Lower leg skin (tissue), 4 donors: ENCODE measurements at regions not wholly inside any gene's neighbourhood (a gene's known extent, or its start where the extent isn't known, plus 50 kb on each side); places are given as distances from the start of the nearest gene placed in this dataset.
"Not testable (repeated sequence)": the region's sequence is repeated elsewhere in the genome, so short reads cannot be mapped to it uniquely, and the experiment has no call there.

Source experiments
- DNase-seq, 2 donors: peaks; one replicate each; pipeline ENCODE4 v3.0.0-alpha.2; 2019; ENCODE audit warnings: low spot score in 2 of 2
- H3K4me3 ChIP-seq: fragments of 200-600 bp; sonication (generic); 2 replicates; pipeline ENCODE4 v1.5.1; 2017; ENCODE audit warnings: mild to moderate bottlenecking, low read depth; ENCODE audit not compliant: poor library complexity, severe bottlenecking
- POLR2A ChIP-seq, 2 donors: fragments of 450-650 bp; IDR thresholded peaks; one replicate each; pipeline ENCODE4 v1.6.1; 2016 to 2017; ENCODE audit warnings: antibody characterized with exemption in 2 of 2, mild to moderate bottlenecking in 1 of 2, moderate library complexity in 1 of 2
- WGBS, 2 donors: methylation state at CpG; one replicate each; pipeline ENCODE4 v1.1.5; 2018; 5-methylcytosine and 5-hydroxymethylcytosine counted together
- intact Hi-C: fragments of 100-400 bp; cut with DNase I; formaldehyde crosslinking; loops from one replicate; pipeline ENCODE4 v1.15.0; 2023; ENCODE audit warnings: low total_unique reads
- TF ChIP-seq, protein P1 (sequence below), 3 donors: fragments of 450-650 bp; IDR thresholded peaks; one replicate each; pipeline ENCODE4 v1.5.1; 2016; ENCODE audit warnings: antibody characterized with exemption in 3 of 3, mild to moderate bottlenecking in 3 of 3, moderate library complexity in 2 of 3

DNA sequence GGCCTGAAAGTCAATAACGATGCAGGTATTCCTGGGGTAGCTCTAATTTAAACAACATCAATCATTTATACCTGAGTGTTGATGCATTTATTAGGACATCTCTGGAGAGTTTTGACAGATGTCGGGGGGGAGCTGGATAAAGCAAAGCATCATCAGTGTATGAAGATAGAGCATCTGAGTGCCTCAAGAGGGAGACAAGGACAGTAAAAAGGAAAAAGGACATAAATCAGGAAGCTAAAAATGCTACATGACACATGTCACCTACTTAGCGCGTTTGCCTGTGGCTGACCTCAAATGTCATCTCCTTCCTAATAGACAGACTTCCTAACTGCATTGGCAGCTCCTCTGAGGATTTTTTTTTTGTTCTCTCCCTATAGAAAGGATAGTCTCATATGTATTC is 259.5 kb upstream of the PKP2 start:
- TF ChIP-seq, protein P1, sequence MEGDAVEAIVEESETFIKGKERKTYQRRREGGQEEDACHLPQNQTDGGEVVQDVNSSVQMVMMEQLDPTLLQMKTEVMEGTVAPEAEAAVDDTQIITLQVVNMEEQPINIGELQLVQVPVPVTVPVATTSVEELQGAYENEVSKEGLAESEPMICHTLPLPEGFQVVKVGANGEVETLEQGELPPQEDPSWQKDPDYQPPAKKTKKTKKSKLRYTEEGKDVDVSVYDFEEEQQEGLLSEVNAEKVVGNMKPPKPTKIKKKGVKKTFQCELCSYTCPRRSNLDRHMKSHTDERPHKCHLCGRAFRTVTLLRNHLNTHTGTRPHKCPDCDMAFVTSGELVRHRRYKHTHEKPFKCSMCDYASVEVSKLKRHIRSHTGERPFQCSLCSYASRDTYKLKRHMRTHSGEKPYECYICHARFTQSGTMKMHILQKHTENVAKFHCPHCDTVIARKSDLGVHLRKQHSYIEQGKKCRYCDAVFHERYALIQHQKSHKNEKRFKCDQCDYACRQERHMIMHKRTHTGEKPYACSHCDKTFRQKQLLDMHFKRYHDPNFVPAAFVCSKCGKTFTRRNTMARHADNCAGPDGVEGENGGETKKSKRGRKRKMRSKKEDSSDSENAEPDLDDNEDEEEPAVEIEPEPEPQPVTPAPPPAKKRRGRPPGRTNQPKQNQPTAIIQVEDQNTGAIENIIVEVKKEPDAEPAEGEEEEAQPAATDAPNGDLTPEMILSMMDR (IDR thresholded peaks at IDR 0.05): no peak
- no peak for TF ChIP-seq POLR2A (IDR thresholded peaks at IDR 0.05)
- DNase-seq: no peak
- 48 to 53% methylated on average over 4 of the region's 4 CpGs for WGBS, 2 donors
- intact Hi-C loops: no loop called here
- H3K4me3 ChIP-seq: no peak overlapping the region

DNA sequence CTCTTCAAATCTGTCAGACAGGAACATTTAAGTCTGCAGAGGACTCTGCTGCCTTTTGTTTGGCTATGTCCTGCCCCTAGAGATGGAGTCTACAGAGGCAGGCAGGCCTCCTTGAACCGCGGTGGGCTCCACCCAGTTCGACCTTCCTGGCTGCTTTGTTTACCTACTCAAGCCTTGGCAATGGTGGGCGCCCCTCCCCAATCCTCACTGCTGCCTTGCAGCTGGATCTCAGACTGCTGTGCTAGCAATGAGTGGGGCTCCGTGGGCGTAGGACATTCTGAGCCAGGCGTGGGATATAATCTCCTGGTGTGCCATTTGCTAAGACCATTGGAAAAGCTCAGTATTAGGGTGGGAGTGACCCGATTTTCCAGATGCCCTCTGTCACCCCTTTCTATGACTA is 250.7 kb upstream of the PKP2 start:
- WGBS, 2 donors: 91% methylated on average over 8 of the region's 8 CpGs; no CpG with 5 or more reads in 1 of the 2 donors
- DNase-seq, intact Hi-C loops, H3K4me3 ChIP-seq: not testable (repeated sequence)

GRCh38 chr12:33129500-33129899 is 232.9 kb upstream of the PKP2 start:
- DNase-seq: no peak
- intact Hi-C loops: no loop called here
- H3K4me3 ChIP-seq: no peak overlapping the region
- WGBS, 2 donors: 60 to 71% methylated on average over 1 of the region's 1 CpG
- no peak for TF ChIP-seq POLR2A (IDR thresholded peaks at IDR 0.05)
- TF ChIP-seq, protein P1 (IDR thresholded peaks at IDR 0.05): no peak

- H3K4me3 ChIP-seq: no peak overlapping the region
- intact Hi-C loops: no loop called here
- TF ChIP-seq, protein P1 (IDR thresholded peaks at IDR 0.05): no peak
- no peak for TF ChIP-seq POLR2A (IDR thresholded peaks at IDR 0.05)
- no peak for DNase-seq
Measured at GRCh38 chr12:33125755-33126154, 229.2 kb upstream of the PKP2 start.

GRCh38 chr12:33116284-33116683 is 219.7 kb upstream of the PKP2 start:
- 63 to 64% methylated on average over 1 of the region's 1 CpG for WGBS, 2 donors
- no peak overlapping the region for H3K4me3 ChIP-seq
- TF ChIP-seq, protein P1 (IDR thresholded peaks at IDR 0.05): no peak
- no peak for TF ChIP-seq POLR2A (IDR thresholded peaks at IDR 0.05)
- intact Hi-C loops: no loop called here
- no peak for DNase-seq

- TF ChIP-seq, protein P1 (IDR thresholded peaks at IDR 0.05): no peak
- TF ChIP-seq POLR2A (IDR thresholded peaks at IDR 0.05): no peak
- intact Hi-C loops: no loop called here
- no peak for DNase-seq
- no peak overlapping the region for H3K4me3 ChIP-seq
- 37 to 58% methylated on average over 2 of the region's 2 CpGs for WGBS, 2 donors
Measured at GRCh38 chr12:33115716-33116115, 219.1 kb upstream of the PKP2 start.
